ENCODE measurements at regions not wholly inside any gene's neighbourhood (a gene's known extent, or its start where the extent isn't known, plus 50 kb on each side); places are given as distances from the start of the nearest gene placed in this dataset.

DNA sequence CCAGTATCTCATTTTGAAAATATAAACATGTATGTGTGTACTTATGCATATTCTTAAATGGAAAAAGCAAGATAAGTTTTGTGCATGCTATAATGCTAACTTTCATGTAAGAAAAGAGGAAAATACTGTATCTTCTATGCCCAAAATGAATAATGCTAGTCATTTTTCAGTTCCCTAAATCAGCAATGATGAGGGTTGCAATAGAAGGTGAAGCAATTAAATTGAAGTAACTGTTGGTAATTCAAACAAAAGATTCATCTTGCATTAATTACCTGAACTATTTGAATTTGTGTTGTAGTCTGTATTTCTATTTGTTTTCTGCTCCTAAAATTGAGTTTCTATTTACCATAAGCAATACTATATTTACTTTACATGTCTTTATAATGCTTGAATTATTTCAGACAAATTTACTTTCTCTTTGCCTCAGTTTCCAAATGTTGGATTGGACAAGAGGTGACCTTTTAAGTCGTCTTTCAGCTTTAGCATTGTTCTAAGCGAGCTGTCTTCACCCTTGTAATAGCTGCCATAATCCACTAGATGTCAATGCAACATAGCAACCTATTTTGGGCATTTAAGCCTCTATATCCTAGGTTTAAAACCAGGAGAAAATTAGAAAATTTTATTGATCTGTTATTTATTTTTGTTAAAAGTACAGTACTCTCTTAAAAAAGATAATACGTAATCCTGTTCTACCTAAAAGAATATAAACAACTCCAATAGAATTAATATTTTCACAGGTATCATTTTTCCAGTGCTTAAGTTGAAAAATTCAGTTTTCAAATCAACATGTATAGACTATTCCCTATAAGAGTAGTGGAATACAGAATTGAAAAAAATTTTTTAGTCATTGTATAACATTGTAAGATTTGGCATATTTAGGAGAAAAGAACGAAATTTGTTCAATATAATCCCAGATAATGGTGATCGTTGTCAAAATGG lies 52.3 kb upstream of the IFNGR1 start:
- peak; percentile 62 for ATAC-seq (ENCODE audit: low read depth)
- Mint-ChIP-seq H3K27me3 (no peaks in the 10 kb centered on the region), H3K4me3 (no peak overlapping the region), H3K4me1 (peaks cover 3% of the 10 kb centered on the region), H3K36me3 (no peaks in the 10 kb centered on the region), H3K9me3 (no peaks in the 10 kb centered on the region), H3K27ac (no peak overlapping the region)
- DNase-seq (ENCODE audit: low spot score in 2 of 2): peak in 1 of 2 donors; percentile 27

DNA sequence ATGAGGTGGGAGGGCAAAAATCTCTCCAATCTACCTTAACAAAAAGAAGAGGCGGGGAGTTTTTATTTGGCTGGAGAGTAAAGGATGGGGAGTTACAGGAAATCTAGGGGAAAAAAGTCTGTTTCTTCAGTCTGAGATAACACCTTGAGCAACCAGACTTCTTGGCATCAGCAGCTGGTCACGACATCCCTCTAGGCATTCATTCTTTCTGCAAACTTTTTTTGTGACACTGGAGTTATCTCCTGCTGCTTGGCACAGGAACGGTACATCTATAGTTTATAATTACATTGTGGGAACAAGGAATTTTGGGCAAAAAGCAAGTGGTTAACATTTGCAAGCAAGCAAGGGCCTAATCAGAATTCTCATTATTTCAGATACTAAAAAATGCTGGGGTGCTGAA lies 50.6 kb upstream of the IFNGR1 start:
- Mint-ChIP-seq H3K27me3 (no peaks in the 10 kb centered on the region), H3K27ac (no peak overlapping the region), H3K9me3 (no peaks in the 10 kb centered on the region), H3K4me3 (no peak overlapping the region), H3K4me1 (peaks cover 3% of the 10 kb centered on the region), H3K36me3 (no peaks in the 10 kb centered on the region)
- no peak for DNase-seq (ENCODE audit: low spot score in 2 of 2)
- ATAC-seq (ENCODE audit: low read depth): no peak

DNA sequence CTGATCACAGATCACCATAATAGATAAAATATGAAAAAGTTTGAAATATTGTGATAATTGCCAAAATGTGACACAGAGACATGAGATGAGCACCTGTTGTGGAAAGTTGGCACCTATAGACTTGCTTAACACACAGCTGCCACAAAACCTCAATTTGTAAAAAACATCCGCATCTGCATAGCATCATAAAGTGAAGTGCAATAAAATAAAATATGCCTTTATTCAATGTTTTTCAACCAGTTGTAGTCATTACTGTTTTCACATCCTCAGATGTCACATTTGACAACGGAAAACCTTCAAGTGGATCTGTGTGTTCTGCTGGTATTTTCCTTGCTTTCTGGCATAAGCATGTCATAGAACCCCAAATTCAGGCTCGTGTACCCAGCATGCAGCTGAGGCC lies 50.2 kb upstream of the IFNGR1 start:
- ATAC-seq (ENCODE audit: low read depth): no peak
- Mint-ChIP-seq H3K36me3 (no peaks in the 10 kb centered on the region), H3K27ac (no peak overlapping the region), H3K9me3 (no peaks in the 10 kb centered on the region), H3K4me3 (no peak overlapping the region), H3K4me1 (peaks cover 3% of the 10 kb centered on the region), H3K27me3 (no peaks in the 10 kb centered on the region)
- DNase-seq (ENCODE audit: low spot score in 2 of 2): no peak

Measured in memory B cell (primary cell).